Colon (tissue), 2 donors: ENCODE measurements at regions not wholly inside any gene's neighbourhood (a gene's known extent, or its start where the extent isn't known, plus 50 kb on each side); places are given as distances from the start of the nearest gene placed in this dataset.
"Not testable (repeated sequence)": the region's sequence is repeated elsewhere in the genome, so short reads cannot be mapped to it uniquely, and the experiment has no call there.

Source experiments
- FAIRE-seq: peaks from 2 replicates; lab custom pipeline; 2012; peaks lifted over from hg19 to GRCh38; lab: Jason Lieb, UNC
- donor health status: control.
- donor health status: control.

DNA sequence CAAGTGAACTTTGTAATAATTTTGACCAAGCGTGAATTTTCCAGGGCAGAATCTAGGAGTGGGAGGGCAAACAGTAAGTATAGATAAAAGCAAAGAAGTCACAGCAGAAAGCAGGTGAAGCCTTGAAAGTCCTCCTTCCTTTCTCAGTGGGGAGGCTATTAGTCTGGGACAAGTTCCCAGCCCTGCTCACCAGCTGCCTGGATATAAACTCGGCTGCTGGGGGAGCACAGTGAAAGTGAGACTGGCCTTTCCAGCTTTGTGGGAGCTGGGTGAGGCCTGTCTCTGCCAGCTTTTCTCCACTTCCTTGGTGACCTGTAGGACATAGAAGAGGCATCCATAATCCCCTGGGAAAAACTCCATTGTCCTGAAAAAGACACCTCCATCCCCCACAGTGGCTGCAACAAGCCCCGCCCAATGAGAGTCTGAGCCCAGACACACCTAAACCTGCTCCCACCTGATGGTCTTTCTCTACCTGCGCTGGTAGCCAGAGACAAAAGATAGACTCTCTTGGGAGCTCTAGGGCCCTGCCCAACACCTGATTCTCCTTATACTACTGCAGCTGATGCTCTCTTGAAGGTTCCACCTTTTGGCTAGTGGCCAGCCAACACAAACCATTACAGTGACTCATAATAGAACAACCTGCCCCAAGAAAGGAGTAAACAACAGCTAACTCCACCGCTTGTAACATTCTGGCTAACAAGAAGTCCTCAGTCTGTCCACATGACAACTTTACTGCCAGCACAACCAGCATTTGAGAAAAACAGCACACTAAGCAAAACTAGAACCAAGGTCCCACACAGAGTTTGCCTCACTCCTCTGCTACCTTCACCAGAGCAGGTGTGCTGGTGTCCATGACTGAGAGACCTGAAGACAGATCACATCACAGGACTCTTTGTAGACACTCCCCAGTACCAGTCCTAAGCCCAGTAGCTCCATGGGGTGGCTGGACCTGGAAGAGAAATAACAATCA is 252.2 kb upstream of the SLITRK6 start:
- no peak for FAIRE-seq

DNA sequence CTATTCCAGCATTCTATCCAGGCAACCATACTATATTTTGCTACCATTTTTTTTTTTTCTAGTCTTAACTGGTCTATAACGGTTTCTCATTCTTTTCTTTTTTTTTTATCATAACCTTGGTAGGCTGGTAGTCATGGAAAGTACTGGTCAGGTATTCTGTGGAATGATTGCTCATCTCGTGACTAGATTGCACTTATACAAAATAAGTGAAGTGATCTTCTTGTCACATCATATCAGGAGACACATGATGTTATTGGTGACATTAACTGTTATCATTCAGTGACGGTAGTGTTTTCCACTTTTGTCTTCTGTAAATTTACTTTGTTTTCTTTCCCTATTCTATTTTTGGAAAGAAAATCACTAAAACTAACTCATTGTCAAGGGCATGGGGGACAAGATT is 239.3 kb upstream of the SLITRK6 start:
- FAIRE-seq, result no peak

DNA sequence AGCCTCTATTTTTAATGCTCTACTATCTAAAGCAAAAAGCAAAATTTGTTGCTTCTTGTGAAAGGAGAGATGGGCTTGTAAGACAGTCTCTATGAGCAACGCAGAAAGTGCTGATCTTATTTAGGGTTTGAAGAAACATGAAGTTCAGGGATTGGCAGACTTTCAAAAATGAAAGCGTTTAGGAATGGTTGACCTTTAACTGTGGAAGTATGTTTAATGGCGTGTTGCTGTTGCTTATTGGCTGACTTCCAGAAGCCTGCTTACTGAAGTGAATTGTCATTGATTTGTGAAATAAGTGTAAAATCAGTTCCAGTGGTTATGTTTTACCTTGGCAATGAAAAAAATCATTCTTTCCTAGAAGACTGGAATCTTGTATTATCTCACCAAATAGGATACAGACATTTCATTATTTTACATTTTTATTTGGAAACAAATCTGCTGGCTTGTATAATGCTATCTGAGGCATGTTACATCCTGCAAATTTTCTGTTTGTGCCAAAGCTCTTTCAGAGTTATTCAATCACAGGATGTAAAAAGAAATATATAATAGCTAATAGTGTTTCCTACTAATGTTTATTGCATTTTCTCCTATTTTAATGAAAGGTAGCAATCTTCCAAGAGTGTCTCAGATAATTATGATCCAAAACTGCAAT is 221.3 kb upstream of the SLITRK6 start:
- no peak for FAIRE-seq

DNA sequence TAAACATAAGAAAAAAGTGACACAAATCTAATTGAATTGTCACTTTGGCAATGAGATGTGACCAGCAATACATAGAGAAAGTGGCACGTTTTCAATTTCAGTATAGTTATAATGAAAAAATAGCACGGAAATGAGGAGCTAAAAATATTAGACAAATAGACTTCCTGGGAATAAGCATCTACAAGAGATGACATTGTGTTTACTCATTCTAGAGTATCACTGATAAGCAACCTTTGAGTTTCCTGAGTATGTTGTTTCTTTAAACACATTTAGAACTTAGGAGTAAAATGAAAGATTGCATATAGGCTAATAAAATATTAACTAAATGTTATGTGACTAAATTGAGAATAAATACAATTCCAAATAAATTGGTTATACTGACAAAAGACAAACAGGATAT is 207.1 kb upstream of the SLITRK6 start:
- FAIRE-seq, result no peak

DNA sequence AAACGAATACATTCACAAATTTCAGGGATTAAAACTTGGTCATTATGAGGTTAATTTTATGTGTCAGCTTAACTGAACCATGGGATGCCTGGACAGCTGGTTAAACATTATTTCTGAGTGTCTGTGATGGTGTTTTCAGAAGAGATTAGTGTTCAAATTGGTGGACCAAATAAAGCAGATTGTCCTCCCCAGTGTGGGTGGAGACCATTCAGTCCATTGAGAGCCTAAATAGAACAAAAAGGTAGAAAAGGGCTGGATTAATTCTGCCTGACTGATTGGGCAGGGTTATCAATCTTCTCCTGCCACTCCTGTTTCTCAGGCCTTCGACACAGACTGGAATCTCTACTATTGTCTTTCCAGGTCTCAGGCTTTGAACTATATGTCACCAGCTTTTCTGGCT is 203.8 kb upstream of the SLITRK6 start:
- FAIRE-seq, result no peak

DNA sequence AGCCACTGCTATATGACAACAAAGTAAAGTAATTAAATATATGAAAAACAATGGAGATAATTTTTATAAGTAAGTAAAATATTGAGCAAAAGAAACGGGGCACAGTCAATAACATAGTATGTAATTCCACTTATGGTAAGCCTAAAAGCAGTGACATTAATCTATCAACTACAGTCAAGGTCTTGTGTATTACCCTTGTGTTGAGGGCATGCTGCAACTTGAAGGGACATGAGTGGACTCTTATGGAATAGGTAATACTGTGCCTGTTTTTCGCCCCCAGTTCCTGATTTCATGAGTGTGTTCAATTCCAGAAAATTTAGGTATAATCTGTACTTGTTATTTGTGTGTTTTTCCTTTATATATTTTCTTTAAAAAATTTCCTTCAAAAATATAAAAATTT is 201.3 kb upstream of the SLITRK6 start:
- peak; percentile 53 for FAIRE-seq

DNA sequence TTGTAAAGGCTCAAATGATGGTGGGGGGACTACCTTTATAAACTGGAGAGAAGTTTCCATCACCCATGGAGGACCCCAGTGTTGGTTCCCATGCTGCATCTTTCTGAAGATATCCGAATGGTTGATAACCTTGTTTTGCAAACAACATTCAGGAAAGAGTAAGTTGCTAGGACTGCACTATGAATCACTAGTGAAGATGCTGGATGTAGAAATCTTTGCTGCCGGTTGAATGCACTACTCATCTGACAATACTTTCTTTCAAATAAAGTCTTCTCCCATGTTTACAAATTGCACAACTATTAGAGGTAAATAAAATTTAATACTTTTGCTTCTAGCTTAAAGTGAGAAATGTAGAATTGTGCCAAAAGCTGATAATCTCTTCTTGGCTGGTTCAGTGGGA is 198.4 kb upstream of the SLITRK6 start:
- FAIRE-seq, result no peak

DNA sequence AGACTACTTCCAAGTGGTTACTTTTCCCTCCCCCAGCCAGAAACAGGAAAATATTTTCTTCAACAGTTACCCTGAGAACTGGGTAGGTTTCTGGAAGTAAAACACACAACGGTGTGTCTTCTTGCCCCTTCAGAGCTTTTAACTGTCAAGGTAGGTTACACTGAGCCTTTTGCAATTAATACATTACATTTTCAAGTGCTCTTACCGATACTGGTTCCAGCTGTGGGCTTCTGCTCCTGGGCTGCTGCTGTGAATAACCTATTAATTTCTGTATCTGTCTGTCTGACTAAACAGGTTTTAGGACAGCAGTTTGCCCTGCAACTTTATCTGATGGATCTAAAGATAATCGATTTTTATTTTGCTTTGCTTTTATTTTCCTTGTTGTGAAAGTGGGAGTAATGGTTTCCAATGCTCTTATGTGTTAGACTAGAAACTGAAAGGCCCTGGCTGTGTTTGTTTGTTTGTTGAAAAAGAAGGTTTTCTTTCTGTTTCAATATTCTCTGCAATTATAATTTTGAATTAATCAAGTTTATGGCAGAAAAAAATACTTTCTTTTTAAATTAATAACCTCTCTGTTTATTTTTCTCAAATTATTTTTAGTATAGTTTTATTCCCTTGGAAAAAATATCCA is 196.7 kb upstream of the SLITRK6 start:
- FAIRE-seq, result no peak

DNA sequence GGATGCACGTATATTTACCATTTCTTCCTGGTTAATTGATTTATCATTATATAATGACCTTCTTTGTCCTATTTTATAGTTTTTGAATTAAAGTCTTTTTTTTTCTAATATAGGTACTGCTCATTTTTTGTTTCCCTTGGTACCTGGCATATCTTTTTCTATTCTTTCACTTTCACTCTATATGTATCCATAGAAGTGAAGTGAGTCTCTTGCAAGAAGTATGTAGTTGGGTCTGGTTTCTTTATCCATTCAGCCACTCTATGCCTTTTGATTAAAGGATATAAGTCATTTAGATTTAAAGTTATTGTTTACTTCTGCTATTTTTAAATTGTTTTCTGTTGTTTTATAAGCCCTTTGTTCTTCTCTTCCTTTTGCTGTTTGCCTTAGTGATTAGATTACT is 194.3 kb upstream of the SLITRK6 start:
- no peak for FAIRE-seq

DNA sequence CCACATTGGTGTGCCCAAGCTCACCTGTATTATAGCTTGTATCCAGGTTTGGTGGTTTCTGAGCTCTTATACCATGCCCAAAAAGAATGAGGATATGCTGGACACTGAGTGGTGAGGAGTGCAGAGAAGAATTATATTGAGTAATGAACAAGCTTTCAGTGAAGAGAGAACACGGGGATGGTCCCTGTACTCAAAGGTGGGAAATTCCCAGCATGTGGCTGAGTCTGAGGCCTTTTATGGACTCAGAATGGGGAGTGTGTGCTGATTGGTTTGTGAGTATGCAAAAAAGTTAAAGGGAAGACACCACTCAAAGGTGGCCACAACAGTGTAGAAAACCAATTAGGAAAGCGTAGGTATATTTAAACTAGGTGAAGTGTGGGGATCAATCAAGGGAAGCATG is 191.2 kb upstream of the SLITRK6 start:
- FAIRE-seq, result no peak

DNA sequence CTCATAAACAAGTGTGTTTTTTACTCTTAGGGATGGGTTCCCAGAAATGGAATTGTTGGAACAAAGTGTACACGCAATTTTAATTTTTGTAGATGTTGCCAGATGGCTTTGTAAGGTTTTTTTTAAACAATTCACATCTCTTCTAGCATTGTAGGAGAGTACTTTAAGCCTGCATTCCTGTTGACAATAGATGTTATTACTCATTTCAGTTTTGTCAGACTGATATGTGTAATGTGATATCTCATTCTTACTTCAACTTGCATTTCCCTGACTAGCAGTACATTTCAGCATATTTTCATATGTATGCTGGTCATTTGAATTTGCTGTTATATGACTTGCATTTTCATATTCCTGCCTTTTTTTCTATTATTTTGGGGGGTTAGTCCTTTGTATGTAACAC is 186.6 kb upstream of the SLITRK6 start:
- no peak for FAIRE-seq

DNA sequence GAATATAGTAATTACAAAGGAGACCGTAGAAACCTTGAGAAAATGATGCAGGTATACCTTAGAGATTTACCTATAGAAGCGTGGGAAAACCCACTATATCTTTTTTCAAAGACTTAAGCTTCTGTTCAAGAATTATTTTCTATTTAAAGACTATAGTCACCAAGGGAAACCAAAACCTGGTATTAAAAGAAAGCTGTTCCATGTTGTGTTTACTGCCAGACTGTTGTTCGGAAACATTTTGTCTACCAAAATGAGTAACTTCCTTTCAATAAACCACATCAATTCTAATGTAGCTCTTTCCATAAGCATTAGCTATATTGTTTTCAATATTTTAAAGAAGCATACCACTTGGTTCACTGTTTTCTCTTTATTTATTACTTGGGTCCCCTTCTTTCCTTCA is 182.9 kb upstream of the SLITRK6 start:
- FAIRE-seq, result no peak

DNA sequence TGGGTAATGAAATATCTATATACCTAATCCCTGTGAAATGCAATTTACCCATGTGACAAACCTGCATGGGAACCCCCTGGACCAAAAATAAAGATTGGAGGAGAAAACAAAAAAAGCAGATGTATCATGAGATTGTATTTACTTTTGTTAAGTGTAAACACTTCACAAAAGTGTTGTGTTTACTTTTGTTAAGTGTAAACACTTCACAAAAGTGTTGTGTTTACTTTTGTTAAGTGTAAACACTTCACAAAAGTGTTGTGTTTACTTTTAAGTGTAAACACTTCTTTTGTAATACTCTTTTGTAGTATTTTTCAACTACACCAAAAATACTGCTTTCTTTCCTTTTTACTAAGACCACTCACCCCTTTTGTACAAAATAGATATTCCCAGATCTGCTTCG is 181.2 kb upstream of the SLITRK6 start:
- not testable (repeated sequence) for FAIRE-seq

DNA sequence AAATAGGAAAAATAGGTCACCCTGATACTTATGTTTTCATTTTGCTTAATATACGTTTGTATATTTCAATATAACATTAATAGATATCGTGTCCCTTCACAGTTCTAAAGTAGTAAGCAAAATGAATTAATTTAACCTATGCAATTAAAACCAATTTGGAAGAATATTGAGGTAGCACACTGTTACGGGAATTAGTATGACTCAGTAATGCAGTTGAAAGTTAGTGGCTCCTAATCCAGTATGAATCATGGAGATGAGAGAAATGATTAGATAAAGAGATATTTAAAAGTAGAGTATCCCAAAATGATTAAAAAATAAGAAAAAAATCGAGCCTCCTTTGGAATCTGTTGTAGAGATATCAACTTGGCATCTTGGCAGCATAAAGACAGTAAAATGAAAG is 177.0 kb upstream of the SLITRK6 start:
- no peak for FAIRE-seq

DNA sequence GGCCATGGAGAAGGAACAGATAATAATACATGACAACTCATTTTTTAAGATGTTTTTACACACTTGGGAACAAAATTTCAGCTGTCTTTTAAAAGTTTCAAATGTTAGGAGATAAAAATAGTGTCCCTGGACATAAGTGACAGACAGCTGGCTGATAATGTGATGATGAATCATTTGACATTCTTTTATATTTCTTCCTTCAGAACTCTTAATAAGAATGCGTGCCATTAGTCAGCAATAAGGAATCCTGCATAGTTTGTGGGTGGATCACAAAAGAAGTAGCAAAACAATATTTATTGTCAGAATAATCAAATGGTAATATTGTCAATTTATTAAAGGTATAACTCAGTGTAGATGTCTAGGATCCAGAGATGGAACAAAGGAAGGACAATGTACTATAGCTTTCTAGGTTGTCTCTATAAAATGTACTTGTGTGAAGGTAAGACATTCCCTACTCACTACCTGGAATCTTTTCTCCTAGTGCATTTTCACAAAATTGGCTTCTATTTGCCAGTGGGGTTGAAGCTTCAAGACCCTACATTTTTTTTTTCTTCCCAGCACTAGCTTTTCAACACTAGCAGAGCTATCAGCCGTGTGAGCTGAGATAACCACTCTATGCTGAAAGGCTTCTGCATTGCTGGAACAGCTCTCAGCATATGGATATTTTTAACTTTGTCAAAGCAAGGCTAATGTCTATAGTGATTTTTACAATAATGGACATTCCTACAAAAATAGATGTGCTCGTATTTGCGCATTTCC is 175.6 kb upstream of the SLITRK6 start:
- no peak for FAIRE-seq

DNA sequence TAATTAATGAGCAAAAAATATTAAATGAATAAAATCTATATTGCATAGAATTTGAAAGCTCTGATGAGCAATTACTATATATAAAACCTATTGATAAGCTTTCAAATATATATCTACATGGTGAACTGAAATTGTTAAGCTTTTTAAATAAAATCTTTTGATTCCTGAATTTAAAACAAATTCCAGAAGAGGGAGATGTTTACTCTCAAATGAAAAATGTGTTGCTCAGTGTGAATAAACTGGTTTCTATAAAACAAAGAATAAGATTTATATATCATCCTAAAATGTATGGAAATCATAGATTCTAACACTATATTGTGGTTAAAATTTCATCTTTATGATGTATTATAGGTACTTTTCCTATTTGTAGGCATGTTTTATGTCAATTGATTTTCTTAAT is 171.5 kb upstream of the SLITRK6 start:
- peak; percentile 51 for FAIRE-seq

DNA sequence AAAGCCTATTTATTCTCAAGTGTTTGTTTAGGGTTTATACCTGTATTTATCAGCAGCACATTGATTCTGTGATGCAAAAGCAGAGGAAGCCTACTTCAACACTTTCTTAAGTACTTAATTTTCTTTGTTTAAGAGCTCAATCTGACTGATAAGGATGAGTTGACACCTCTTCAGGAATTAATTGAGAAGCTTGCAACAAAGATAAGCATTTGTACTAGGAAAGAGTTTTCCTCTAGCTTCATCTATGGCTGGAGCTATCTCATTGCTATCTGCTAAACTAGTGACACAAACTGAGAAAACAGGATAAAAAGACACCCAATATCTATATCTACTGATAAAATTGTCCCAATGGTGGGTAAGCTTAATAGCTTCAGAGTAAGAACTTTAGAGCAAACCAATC is 170.1 kb upstream of the SLITRK6 start:
- no peak for FAIRE-seq

DNA sequence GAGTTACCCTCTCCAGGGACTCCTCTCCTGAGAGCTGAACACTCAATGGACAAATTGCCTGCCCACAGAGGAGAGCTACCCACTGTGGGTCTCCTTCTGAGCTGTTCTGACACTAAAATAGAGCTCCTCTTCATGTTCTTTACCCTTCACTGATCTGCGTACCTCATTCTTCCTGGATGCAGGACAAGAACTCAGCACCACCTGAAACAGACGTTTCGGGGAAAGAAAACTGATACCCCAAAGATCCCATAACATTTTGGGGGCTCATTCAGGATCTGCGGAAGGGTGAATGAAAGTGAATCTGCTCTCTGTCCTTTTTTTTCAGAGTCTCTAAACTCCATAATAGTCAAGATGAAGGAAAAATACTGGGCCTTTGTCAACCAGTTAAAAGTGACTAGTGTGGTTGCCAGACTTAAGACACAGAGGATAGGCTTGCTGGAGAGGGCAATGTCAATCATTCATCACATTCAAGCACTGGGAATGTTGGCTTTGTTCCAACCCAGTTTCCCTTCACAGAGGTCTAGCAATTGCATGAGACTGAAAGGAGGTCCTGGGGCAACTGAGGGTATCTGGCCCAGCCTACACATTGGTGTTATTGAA is 136.7 kb upstream of the SLITRK6 start:
- FAIRE-seq, result no peak

DNA sequence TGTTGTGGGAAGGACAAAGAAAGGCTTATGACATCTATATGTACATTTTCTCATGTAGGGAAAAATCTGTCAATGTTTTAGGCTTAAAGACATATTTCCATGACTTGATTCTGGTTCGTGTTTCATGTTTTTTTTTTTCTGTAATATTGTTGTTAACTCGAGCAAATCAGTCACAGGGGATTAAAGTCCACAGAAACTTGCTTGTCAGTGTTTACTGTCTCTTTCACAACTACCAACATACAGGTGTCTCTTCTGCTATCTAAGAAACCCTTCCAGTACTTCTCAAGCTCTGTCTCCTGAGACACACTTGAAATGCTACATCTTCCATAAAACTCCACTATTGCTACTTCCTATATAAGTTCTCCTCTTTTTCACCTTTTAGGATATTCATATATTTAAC is 130.9 kb upstream of the SLITRK6 start:
- FAIRE-seq, result no peak

DNA sequence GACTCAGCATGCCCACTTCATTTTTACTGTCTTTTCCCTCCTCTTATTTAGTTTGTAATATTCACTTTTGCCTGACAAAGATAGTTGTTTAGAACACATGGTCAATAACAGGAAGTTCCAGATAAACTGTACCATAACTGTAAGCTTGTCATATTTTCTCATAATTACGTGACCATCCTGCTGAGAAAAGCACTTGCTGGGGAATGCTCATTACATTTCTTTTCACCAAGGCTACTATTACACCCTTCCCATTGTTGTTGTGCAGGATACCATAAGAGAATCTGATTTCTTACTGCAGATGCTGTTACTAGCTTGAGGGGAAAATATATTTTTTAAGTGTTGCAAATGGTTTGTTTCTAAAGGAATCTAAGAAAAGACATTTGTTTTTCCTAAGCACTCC is 111.7 kb upstream of the SLITRK6 start:
- no peak for FAIRE-seq

DNA sequence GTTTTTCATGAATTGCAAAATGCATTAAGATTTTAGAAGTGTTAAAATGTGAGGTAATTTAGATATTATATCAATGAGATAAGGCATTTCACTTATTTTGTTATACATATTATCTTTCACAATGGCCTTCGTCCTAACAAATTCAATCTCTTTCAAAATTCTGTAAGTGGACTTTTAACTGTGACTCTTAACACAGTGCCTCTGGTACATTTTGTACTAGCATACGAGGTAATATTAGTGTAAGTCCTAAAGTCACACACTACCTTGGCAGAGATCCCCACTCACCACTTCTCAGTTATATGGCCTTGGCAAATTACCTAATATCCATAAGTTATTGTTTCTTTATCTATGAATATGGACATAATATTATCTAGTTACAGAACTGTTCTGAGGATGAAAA is 101.3 kb upstream of the SLITRK6 start:
- no peak for FAIRE-seq
